22Rv1 (cell line): ENCODE measurements at regions not wholly inside any gene's neighbourhood (a gene's known extent, or its start where the extent isn't known, plus 50 kb on each side); places are given as distances from the start of the nearest gene placed in this dataset.

Experiments
- CTCF ChIP-seq: fragments of 450-650 bp; IDR thresholded peaks from 2 replicates; pipeline ENCODE4 v1.5.1; 2017; ENCODE audit warnings: mild to moderate bottlenecking
- ZFX ChIP-seq: fragments of 450-650 bp; IDR thresholded peaks from 2 replicates; pipeline ENCODE4 v1.6.1; 2017; ENCODE audit warnings: antibody characterized with exemption, borderline replicate concordance

- TF ChIP-seq CTCF: no peak
- no peak for TF ChIP-seq ZFX
Observed at GRCh38 chr10:107930037-107930436, 765.5 kb upstream of the SORCS1 start.
